Suprapubic skin (tissue), 4 donors: ENCODE measurements at regions not wholly inside any gene's neighbourhood (a gene's known extent, or its start where the extent isn't known, plus 50 kb on each side); places are given as distances from the start of the nearest gene placed in this dataset.

Experiments
- DNase-seq, 2 donors: peaks; one replicate each; pipeline ENCODE4 v3.0.0-alpha.2; 2019; ENCODE audit warnings: low spot score in 2 of 2
- H3K27ac ChIP-seq: fragments of 200-600 bp; sonication (generic); one replicate; pipeline ENCODE4 v1.5.1; 2019
- H3K27me3 ChIP-seq: fragments of 200-600 bp; sonication (generic); one replicate; pipeline ENCODE4 v1.5.1; 2019
- H3K36me3 ChIP-seq: fragments of 200-600 bp; sonication (generic); one replicate; pipeline ENCODE4 v1.5.1; 2019
- H3K4me1 ChIP-seq: fragments of 200-600 bp; sonication (generic); one replicate; pipeline ENCODE4 v1.5.1; 2019
- H3K4me3 ChIP-seq: fragments of 200-600 bp; sonication (generic); one replicate; pipeline ENCODE4 v1.5.1; 2019; ENCODE audit warnings: mild to moderate bottlenecking
- H3K9me3 ChIP-seq: fragments of 200-600 bp; sonication (generic); one replicate; pipeline ENCODE4 v1.5.1; 2019
- CTCF ChIP-seq, 2 donors: fragments of 200-600 bp in 1 of 2; fragments of 450-650 bp in 1 of 2; sonication (generic) in 1 of 2; IDR thresholded peaks; one replicate each; pipeline ENCODE4 v1.5.1; 2016 to 2019; ENCODE audit warnings: antibody characterized with exemption in 2 of 2, mild to moderate bottlenecking in 1 of 2, moderate library complexity in 1 of 2
- EP300 ChIP-seq: sonication (generic); formaldehyde crosslinking; IDR thresholded peaks from one replicate; pipeline ENCODE4 v1.6.1; 2017; ENCODE audit warnings: antibody characterized with exemption
- POLR2A ChIP-seq, 2 donors: fragments of 450-650 bp; IDR thresholded peaks; one replicate each; pipeline ENCODE4 v1.6.1; 2017; ENCODE audit warnings: antibody characterized with exemption in 2 of 2, mild to moderate bottlenecking in 2 of 2, moderate library complexity in 2 of 2
- POLR2AphosphoS5 ChIP-seq, 3 donors: sonication (generic); formaldehyde crosslinking; IDR thresholded peaks; one replicate each; pipeline ENCODE4 v1.6.1; 2017; ENCODE audit warnings: antibody characterized with exemption in 3 of 3
- WGBS: methylation state at CpG from one replicate; pipeline ENCODE4 v1.1.5; 2018; 5-methylcytosine and 5-hydroxymethylcytosine counted together

GRCh38 chr14:71684323-71684722 lies 247.9 kb upstream of the RGS6 start:
- TF ChIP-seq CTCF (IDR thresholded peaks at IDR 0.05) (no peak), POLR2AphosphoS5 (IDR thresholded peaks at IDR 0.05) (no peak), EP300 (no peak), POLR2A (IDR thresholded peaks at IDR 0.05) (no peak)
- Histone ChIP-seq H3K36me3 (peaks cover 15% of the 10 kb centered on the region), H3K27ac (no peak overlapping the region), H3K4me3 (no peak overlapping the region), H3K4me1 (peaks cover 5% of the 10 kb centered on the region), H3K9me3 (no peaks in the 10 kb centered on the region), H3K27me3 (no peaks in the 10 kb centered on the region)
- no peak for DNase-seq
- 96% methylated on average over 14 of the region's 15 CpGs for WGBS

- H3K36me3 ChIP-seq, result peaks cover 15% of the 10 kb centered on the region
- H3K27ac ChIP-seq, result no peak overlapping the region
- no peak for DNase-seq
- H3K4me1 ChIP-seq, result peaks cover 5% of the 10 kb centered on the region
- TF ChIP-seq POLR2AphosphoS5 (IDR thresholded peaks at IDR 0.05) (peak in 1 of 3 donors; percentile 5), EP300 (no peak), POLR2A (IDR thresholded peaks at IDR 0.05) (no peak), CTCF (IDR thresholded peaks at IDR 0.05) (no peak)
- WGBS, result 60% methylated on average over 5 of the region's 5 CpGs
- no peak overlapping the region for H3K4me3 ChIP-seq
- H3K9me3 ChIP-seq, result no peaks in the 10 kb centered on the region
- H3K27me3 ChIP-seq, result no peaks in the 10 kb centered on the region
Observed at GRCh38 chr14:71686677-71687076, 245.6 kb upstream of the RGS6 start.

DNA sequence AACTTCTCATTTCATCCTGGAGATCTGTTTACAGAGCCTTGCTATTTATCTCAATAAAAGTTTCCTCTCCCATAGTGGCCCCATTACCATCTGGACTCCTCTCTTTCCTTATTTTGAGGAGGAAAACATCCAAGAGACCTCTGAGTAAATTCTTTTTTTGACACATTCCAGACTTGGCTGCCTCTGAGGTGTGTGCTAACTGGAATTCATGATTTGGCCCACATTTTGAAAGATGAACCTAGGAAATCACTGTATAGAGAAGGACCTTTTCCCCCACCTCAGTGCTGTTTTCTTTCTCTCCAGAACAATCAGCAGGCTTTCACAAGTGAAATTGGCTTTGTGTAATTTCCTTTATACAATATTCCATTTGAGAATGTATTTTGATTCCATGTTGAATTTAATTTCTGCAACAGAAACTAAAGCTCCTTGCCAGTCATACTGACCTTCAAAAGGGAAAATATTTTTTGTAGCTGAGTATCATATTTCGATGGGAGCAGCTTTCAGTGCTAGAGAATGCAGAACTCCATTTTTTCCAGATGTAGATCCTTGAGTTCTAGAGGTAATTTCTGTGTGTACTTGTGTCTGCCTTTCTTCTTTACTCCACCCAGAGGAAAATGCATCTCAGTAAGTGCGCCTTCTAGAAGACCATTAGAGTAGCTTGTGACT lies 244.9 kb upstream of the RGS6 start:
- no peaks in the 10 kb centered on the region for H3K27me3 ChIP-seq
- peaks cover 5% of the 10 kb centered on the region for H3K4me1 ChIP-seq
- no peaks in the 10 kb centered on the region for H3K9me3 ChIP-seq
- 78% methylated on average over 2 of the region's 2 CpGs for WGBS
- DNase-seq, result no peak
- TF ChIP-seq CTCF (IDR thresholded peaks at IDR 0.05) (no peak), POLR2A (IDR thresholded peaks at IDR 0.05) (no peak), EP300 (no peak), POLR2AphosphoS5 (IDR thresholded peaks at IDR 0.05) (no peak)
- H3K36me3 ChIP-seq, result peaks cover 15% of the 10 kb centered on the region
- no peak overlapping the region for H3K27ac ChIP-seq
- no peak overlapping the region for H3K4me3 ChIP-seq

GRCh38 chr14:71688576-71688975 lies 243.7 kb upstream of the RGS6 start:
- Histone ChIP-seq H3K36me3 (peaks cover 15% of the 10 kb centered on the region), H3K4me3 (no peak overlapping the region), H3K27me3 (no peaks in the 10 kb centered on the region), H3K4me1 (peaks cover 5% of the 10 kb centered on the region), H3K9me3 (no peaks in the 10 kb centered on the region), H3K27ac (no peak overlapping the region)
- DNase-seq, result no peak
- TF ChIP-seq CTCF (IDR thresholded peaks at IDR 0.05), result no peak
- TF ChIP-seq POLR2A (IDR thresholded peaks at IDR 0.05), result no peak
- no peak for TF ChIP-seq EP300
- no peak for TF ChIP-seq POLR2AphosphoS5 (IDR thresholded peaks at IDR 0.05)
- 88% methylated on average over 4 of the region's 4 CpGs for WGBS

- no peaks in the 10 kb centered on the region for H3K27me3 ChIP-seq
- 97% methylated on average over 2 of the region's 2 CpGs for WGBS
Observed at GRCh38 chr14:71690478-71690877, 241.8 kb upstream of the RGS6 start.

More at GRCh38 chr14:71690478-71690877, 241.8 kb upstream of the RGS6 start:
- no peak for DNase-seq
- no peaks in the 10 kb centered on the region for H3K9me3 ChIP-seq
- peaks cover 5% of the 10 kb centered on the region for H3K4me1 ChIP-seq
- H3K27ac ChIP-seq, result no peak overlapping the region
- no peak overlapping the region for H3K4me3 ChIP-seq
- H3K36me3 ChIP-seq, result peaks cover 2% of the 10 kb centered on the region
- TF ChIP-seq POLR2AphosphoS5 (IDR thresholded peaks at IDR 0.05) (no peak), CTCF (IDR thresholded peaks at IDR 0.05) (no peak), POLR2A (IDR thresholded peaks at IDR 0.05) (no peak), EP300 (no peak)
